ENCODE measurements at regions not wholly inside any gene's neighbourhood (a gene's known extent, or its start where the extent isn't known, plus 50 kb on each side); places are given as distances from the start of the nearest gene placed in this dataset.
"Not testable (repeated sequence)": the region's sequence is repeated elsewhere in the genome, so short reads cannot be mapped to it uniquely, and the experiment has no call there.

GRCh38 chr5:103744159-103744558 lies 181.6 kb upstream of the NUDT12 start:
- FAIRE-seq (no peak), DNase-seq (ENCODE audit: extremely low spot score, insufficient read length, low read depth) (no peak)

DNA sequence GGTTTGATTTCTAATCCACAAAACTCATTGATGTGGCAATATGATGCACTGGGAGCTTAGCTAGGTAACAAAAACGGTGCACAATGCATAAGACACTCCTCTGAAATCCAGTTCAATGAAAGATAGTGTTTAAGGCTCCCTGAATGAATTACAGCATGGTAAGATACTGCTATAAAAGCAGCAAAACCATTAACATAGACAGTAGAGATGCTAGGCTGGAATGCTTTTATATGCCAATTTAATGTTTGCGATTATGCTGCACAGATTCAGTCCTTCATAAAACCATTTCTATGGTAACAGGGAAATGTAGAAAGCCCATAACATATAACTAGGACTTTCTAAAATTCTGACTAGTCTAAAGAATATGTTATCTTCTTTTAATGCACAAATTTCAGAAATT lies 180.8 kb upstream of the NUDT12 start:
- FAIRE-seq, result no peak
- DNase-seq (ENCODE audit: extremely low spot score, insufficient read length, low read depth), result no peak

- FAIRE-seq (no peak), DNase-seq (ENCODE audit: extremely low spot score, insufficient read length, low read depth) (no peak)
Observed at GRCh38 chr5:103741984-103742383, 179.4 kb upstream of the NUDT12 start.

DNA sequence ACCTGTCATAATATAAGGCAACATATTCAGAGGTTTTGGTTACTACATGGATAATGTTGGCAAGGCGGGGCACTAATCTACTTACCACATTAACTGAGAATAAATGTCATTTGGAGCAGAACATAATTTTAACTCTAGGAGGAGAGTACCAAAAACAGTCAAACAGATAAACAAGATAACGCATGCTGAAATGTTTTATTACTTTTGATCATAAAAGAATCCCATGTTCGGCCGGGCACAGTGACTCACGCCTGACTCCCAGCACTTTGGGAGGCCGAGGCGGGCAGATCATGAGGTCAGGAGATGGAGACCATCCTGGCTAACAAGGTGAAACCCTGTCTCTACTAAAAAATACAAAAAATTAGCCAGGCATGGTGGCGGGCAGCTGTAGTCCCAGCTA lies 173.8 kb upstream of the NUDT12 start:
- DNase-seq (ENCODE audit: extremely low spot score, insufficient read length, low read depth); FAIRE-seq: not testable (repeated sequence)

DNA sequence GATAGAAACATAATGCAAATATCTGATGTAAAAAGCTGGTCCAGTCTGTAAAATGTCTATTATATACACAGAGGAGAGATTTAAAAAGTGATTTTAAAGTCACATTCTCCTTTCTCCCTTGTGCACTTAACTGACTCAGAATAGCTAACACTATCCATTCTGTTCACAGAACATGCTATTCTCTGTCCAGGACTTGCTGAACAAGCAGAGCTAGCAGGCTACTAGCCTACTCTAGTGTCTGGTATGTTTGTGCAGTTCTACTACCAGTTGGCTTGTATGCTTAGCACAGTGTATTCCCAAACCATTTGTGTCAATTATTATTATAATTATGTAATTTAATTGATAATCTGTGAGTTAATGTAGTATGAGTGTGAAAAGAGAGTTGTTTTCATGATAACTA lies 161.7 kb upstream of the NUDT12 start:
- FAIRE-seq (no peak), DNase-seq (ENCODE audit: extremely low spot score, insufficient read length, low read depth) (no peak)

DNA sequence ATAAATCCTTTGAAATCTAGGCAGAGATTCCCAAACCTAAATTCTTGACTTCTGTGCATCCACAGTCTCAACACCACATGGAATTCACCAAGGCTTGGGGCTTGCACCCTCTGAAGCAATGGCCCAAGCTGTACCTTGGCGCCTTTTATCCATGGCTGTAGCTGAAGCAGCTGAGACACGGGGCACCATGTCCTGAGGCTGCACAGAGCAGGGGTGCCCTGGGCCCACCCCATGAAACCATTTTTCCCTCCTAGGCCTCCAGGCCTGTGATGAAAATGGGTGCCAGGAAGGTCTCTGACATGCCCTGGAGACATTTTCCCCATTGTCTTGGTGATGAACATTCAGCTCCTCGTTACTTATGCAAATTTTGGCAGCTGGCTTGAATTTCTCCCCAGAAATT lies 158.6 kb upstream of the NUDT12 start:
- DNase-seq (ENCODE audit: extremely low spot score, insufficient read length, low read depth) (no peak), FAIRE-seq (no peak)

- no peak for DNase-seq (ENCODE audit: extremely low spot score, insufficient read length, low read depth)
- no peak for FAIRE-seq
Observed at GRCh38 chr5:103718108-103718507, 155.5 kb upstream of the NUDT12 start.

- DNase-seq (ENCODE audit: extremely low spot score, insufficient read length, low read depth) (no peak), FAIRE-seq (no peak)
Observed at GRCh38 chr5:103708601-103709000, 146.0 kb upstream of the NUDT12 start.

DNA sequence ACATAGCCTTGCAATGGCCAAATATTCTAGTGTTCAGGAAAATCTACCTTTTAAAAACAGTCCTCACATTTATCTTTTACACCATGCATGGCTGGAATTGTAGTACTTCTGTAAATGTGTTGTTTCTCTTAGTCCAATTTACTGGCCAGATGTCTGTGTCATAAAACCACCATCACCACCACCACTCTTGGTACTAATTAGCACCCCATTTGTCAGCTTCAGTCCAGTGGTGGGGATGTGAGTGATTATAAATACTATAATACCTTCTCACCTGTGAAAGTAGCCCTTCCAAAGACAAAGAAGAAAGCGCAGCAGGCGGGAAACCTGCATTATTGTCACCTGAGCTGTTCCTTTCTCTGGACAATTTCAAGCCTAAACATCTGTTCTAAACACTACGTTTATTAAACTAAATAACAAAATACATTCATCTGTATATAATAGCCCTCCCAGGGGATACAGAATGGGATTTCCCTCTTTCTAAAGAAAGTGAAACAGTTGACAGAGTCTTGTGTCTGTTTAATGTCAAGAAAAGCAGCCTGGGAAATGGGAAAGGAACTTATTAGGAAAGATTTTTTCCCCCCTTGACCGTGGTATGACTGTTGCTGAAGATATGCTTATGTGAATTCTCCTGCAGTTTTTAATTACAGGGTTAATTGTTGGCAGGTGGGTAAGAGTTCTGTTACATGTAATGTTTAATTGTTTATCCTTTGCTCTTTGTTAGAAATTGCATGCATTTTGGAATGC lies 144.5 kb upstream of the NUDT12 start:
- DNase-seq (ENCODE audit: extremely low spot score, insufficient read length, low read depth) (no peak), FAIRE-seq (no peak)

GRCh38 chr5:103703617-103704016 lies 141.0 kb upstream of the NUDT12 start:
- no peak for DNase-seq (ENCODE audit: extremely low spot score, insufficient read length, low read depth)

DNA sequence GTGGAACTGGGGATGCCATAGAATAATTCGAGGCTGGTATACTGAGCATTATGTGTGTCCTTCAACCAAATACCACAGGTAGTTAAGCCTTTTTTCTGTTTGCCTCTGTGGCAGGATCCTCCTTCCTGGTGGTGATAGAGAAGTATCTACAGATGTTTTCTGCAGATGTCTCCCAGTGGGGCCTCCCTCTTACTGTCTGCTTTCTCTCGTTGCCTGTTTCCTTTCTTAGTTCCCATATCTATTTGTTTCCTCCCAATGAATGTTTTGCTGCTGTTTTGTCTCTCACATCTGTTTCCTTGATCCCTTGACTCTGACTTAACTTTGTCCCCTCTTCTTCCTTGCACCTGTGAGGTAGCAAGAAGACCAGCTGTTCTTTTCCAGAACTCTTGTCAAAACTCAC lies 130.9 kb upstream of the NUDT12 start:
- no peak for FAIRE-seq
- no peak for DNase-seq (ENCODE audit: extremely low spot score, insufficient read length, low read depth)

More at GRCh38 chr5:103703617-103704016, 141.0 kb upstream of the NUDT12 start:
- no peak for FAIRE-seq

DNA sequence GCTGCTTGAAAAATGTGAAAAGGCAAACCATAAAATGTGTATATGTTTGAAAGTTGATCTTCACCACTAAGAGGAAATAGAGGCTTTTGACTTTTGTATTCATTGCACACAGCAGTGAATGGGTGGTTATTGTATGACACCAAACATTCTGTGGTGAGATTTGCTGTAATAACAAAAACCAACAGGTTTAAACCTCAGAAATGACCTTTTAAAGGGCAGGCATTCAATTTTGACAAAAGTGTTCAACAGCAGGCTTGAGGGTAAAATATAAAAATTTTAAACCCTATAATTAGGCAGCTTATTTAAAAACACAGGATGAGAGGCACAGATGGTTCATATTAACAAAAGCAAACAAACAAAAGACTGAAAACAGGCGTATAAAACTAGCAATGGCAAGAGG lies 128.1 kb upstream of the NUDT12 start:
- DNase-seq (ENCODE audit: extremely low spot score, insufficient read length, low read depth), result no peak
- FAIRE-seq, result no peak

DNA sequence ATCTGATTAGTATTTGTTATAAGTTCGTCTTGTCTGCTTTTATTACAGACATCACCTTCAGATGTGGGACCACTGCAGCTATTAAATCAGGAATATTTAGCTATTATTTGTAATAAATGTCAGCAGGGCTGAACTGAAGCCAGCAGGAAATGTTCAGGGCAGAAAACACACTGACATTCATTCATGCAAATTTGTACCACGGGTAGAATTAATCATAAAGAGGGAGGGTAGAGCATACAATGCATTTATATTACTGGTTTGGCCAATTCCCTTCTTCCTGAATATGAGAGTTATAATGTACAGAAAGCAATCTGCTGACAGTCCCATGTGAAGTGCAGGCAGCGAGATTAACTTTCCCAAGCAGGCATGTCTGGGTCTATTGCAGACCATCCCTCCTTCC lies 117.3 kb upstream of the NUDT12 start:
- no peak for FAIRE-seq
- no peak for DNase-seq (ENCODE audit: extremely low spot score, insufficient read length, low read depth)

- not testable (repeated sequence) for FAIRE-seq; DNase-seq (ENCODE audit: extremely low spot score, insufficient read length, low read depth)
Observed at GRCh38 chr5:103676198-103676597, 113.6 kb upstream of the NUDT12 start.

GRCh38 chr5:103674739-103675138 lies 112.2 kb upstream of the NUDT12 start:
- no peak for FAIRE-seq
- DNase-seq (ENCODE audit: extremely low spot score, insufficient read length, low read depth), result no peak

GRCh38 chr5:103674251-103674650 lies 111.7 kb upstream of the NUDT12 start:
- no peak for DNase-seq (ENCODE audit: extremely low spot score, insufficient read length, low read depth)
- FAIRE-seq, result no peak

DNA sequence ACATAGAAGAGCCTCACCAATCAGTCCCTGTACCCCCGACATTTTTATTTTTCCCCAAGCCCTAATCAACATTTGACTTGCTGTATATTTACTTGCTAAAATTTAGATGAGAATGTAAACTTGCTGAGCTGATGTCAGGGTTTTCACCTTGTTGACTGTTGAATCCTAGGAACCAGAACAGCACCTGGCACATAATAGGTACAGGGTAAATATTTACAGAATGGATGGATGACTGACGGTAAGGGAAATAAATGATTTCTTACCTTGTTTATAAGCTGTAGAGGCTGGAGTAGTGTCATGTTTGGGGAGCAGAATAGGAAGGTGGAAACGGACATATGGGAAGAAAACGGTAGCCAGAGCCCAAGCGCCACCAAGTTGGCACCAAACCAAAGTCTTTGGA lies 107.0 kb upstream of the NUDT12 start:
- FAIRE-seq, result no peak

GRCh38 chr5:103668281-103668680 lies 105.7 kb upstream of the NUDT12 start:
- no peak for FAIRE-seq
- no peak for DNase-seq (ENCODE audit: extremely low spot score, insufficient read length, low read depth)

More for the DNA sequence above, 107.0 kb upstream of the NUDT12 start:
- DNase-seq (ENCODE audit: extremely low spot score, insufficient read length, low read depth), result no peak

DNA sequence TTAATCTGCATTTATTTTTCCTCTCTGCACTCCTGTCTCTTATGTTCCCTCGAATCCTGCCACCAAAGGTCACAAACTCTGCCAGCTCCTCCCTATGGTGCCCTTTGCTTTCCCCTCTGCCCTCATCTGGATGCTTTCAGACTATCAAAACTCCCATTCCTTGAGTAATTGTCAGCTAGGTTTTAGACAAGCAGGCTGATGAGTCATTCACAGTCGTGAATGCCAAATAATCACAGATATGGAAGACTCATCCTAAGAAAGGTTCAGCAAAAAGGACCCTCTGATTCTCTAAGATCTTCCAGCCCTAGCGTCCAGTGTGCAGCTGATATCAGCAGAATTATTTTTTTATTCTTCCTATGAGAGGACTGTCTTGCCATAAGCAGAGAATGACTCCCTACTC lies 104.5 kb upstream of the NUDT12 start:
- FAIRE-seq (no peak), DNase-seq (ENCODE audit: extremely low spot score, insufficient read length, low read depth) (no peak)

DNA sequence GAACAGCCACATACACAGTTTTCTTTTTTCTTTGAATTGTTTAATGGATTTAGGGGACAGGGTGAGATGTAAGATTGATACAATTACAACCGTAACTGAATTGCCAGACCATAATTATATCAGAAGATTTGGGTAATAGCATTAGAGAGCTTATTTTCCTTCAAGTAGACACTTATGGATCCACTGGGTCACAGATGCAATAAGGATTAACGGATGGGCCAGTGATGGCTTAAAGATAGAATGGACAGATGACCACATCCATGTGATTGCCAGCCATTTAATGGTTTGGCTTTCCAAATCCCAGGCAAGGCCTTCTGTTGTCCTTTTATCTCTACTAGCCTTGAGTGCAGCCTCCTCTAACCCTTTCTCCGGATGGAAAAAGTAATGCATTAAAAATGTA lies 94.7 kb upstream of the NUDT12 start:
- no peak for DNase-seq (ENCODE audit: extremely low spot score, insufficient read length, low read depth)
- no peak for FAIRE-seq

GRCh38 chr5:103648086-103648485 lies 85.5 kb upstream of the NUDT12 start:
- DNase-seq (ENCODE audit: extremely low spot score, insufficient read length, low read depth) (no peak), FAIRE-seq (no peak)
